Hippocampal formation (tissue), 2 donors: ENCODE measurements at regions not wholly inside any gene's neighbourhood (a gene's known extent, or its start where the extent isn't known, plus 50 kb on each side); places are given as distances from the start of the nearest gene placed in this dataset.
"Not testable (repeated sequence)": the region's sequence is repeated elsewhere in the genome, so short reads cannot be mapped to it uniquely, and the experiment has no call there.

Experiments used
- DNase-seq, 2 donors: peaks; one replicate each; lab custom pipeline; 2025; lab: John Stamatoyannopoulos, UW

GRCh38 chr5:152178350-152178699 is 226.8 kb downstream of the NMUR2 start:
- DNase-seq, result no peak

DNA sequence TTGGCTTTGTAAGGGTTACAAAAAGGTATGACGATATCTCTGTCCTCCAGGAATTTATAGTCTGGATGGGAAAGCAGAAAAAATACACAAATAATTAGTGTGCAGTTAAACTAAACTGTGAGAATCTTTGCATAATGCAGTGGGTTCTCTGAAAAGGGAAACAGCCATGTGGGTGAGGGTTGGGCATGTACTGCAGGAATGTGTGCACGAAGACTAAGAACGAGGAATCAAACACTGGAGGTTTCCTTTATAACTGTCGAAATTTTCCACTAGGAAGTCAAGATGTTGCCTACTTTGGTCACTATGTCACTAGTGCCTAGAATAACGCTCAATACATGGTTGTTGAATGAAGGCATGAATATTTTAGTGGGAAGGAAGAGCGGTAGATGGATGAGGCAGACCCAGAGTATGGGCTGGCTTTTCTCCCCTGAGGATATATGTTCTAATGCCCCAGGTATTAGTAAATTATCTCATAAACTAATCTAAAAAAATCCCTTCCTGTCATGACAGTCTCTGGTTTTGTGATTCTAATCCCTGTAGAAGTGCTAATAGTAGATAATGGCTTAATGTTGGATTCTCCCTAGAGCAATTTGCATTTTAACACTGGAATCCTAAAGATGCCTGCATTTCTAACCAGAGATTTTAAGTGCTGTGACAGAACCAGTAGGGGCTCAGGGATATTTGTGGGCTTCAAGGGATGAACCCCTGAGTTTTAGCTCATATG is 227.3 kb downstream of the NMUR2 start:
- no peak for DNase-seq

- DNase-seq, result no peak
Observed at GRCh38 chr5:152171888-152172287, 233.2 kb downstream of the NMUR2 start.

DNA sequence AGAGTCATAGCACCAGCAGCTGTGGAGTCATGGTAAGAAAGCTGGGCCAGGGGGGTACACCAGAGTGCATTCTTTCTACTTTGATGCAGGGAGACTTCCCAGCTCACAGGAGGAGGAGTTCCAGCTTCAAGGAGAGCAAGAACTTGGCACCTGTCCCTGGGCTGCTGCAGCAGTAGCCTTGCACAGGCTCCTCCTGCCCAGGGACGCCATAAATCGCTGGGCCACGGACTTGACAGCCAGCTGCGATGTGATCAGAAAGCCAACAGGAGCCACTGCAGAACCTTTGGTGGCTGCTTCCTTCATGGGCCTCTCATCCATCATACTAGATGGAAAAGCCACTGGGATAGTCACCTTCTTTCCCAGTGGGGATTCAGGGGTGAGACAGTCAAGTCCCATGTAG is 234.7 kb downstream of the NMUR2 start:
- DNase-seq, result no peak

DNA sequence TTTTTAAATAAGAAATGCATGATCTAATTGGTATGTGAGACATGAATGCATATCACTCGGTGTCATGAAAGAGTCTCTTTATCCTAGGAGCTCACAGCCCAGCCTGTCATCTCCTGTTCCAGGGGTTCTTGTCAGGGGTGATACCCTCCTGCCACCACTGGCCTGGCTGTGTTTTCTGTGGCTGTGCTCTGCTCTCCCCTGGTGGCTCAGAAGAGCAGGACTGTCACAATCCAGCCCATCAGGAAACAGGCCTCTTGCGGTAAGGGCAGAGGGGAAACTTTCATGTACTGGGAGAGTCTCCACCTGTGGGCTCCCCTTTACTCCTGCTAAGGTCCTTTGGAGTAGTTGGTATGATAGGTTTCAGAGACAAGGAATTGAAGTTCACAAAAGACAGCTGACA is 240.2 kb upstream of the GLRA1 start:
- no peak for DNase-seq

- DNase-seq, result not testable (repeated sequence)
Observed at GRCh38 chr5:152159894-152160293, 235.2 kb upstream of the GLRA1 start.

GRCh38 chr5:152154452-152154851 is 229.8 kb upstream of the GLRA1 start:
- DNase-seq, result not testable (repeated sequence)

DNA sequence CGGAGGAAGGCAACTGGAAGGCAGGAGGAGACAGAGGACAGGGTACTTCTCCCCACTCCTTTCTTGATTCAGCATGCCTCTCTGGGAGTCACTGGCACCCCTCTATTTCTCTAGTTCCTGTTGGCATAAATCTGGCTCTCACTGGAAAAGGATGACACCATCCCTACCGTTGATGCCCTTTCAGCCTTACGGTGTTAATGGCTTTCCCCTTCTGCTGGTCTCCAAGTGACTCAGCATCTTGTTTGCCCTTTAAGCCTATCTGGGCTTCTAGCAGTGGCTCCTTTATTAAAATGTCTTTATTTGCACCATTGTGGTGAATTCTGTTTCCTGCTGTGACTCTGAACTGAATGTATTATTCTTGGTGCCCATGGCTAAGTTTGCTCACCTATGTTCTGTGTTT is 227.3 kb upstream of the GLRA1 start:
- DNase-seq, result no peak

DNA sequence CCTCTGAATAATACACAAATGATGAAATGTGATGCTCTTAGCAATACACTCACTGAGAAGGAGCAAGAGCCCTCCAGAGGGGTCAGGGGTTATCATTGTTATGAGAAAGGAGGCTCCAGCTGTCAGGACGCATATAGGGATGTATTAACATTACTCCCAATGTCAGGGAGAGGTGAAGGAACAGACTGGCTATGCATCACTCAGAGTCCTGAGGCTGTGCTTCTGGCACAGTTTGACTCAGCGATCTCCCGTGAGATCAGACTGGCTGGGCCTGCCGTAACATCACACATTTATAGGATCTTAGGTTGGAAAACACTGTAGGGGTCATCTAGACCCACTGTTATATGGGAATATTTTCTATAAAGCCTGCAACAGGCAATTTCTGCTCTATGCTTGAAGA is 226.5 kb upstream of the GLRA1 start:
- DNase-seq, result no peak

DNA sequence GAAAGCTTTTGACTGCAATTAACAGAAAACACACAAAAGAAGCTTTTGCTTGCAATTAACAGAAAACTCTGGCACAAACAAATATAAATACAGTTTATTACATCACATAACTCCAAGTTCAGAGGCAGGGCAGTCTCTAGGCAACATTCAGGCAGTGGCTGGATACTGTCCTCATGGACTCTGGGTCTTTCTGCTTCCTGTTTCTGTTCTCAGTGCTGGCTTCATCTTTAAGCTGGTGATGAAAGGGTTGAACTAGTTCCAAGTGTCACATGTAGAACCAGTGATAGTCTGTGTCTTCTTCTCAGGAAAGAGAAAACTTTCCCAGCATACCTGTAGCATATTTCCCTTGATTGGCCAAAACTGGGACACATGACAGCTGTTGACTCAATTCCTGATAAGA is 222.6 kb upstream of the GLRA1 start:
- no peak for DNase-seq

DNA sequence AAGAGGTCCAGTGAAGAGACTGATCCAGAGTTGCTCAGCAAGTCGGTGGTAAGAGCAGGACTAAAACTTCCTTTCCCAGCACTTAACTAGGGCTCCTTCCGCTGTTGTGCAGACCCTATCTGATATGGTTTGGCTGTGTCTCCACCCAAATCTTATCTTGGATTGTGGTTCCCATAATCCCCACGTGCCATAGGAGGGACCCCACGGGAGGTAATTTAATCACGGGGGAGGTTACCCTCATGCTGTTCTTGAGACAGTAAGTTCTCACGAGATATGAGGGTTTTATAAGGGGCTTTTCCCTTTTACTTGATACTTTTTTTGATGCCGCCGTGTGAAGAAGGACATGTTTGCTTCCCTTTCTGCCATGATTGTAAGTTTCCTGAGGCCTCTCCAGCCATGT is 221.9 kb upstream of the GLRA1 start:
- DNase-seq, result no peak

DNA sequence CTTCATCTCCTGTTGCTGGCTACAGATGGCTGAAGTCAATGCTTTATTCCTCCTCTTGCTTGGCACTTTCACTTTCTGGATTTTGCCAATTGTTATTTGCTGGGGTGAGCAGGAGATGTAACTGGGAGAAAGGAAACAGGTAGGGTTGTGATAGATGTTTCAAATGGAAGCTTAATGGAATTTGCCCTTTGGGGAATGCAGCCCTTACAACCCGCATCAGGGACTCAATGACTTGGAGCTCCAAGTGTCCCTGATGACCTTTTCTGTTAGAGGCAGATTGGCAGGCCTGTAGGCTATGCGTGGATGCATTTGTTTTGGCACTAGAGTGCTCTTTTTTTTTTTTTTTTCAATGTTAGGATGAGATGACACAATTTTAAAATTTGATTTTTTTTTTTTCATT is 219.9 kb upstream of the GLRA1 start:
- DNase-seq, result no peak

DNA sequence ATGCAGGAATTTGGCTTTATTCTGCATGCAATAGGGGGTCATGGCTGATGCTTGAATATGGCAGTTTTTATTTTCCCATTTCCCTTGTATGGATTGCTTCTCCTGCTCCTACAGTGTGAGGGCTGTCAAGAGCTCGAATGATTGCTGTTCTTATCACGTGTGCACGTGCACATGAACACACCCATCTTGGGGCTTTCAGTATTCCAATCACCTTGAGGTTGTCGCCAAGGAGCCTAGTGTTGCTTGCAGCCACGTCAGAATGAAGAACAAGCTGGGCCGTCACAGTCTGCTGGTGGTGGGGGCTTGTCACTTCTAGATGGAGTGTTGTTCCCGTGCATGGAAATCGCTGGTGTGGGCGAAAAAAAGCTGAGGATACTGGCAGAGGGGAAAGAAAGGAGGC is 219.4 kb upstream of the GLRA1 start:
- DNase-seq, result no peak

DNA sequence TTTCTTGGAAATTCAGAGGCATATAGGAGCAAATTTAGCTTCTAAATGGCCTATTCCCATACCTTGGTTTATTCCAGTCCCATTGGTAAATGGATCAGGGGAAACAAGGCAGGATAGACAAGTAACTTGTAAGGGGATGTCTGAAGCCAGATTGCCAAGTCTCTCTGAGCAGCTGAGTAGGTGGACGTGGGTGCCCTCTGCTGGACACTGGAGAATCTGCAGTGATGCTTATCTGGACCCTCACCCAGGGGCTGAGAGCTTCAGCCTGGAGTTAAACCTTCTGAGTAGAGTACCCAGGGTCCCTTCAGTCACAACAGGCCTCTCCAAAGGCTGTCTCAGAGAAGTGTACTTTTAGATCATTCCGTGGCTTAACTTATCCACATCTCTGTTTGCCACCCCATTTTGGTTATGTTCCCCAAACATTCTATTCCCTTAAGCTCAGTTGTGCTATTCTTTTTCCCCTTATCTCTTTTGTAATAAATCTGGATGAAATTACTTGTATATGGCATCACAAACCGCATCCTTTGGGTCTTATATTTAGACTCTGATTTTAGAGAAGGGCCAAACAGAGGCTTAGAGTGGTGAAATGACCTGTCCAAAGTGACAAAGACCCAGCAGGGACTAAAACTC is 218.3 kb upstream of the GLRA1 start:
- DNase-seq, result peak; percentile 9 to 25

GRCh38 chr5:152140347-152140746 is 215.7 kb upstream of the GLRA1 start:
- no peak for DNase-seq

GRCh38 chr5:152137063-152137462 is 212.4 kb upstream of the GLRA1 start:
- DNase-seq, result no peak

- DNase-seq, result no peak
Observed at GRCh38 chr5:152136321-152136720, 211.7 kb upstream of the GLRA1 start.

GRCh38 chr5:152135827-152136226 is 211.2 kb upstream of the GLRA1 start:
- DNase-seq, result no peak

DNA sequence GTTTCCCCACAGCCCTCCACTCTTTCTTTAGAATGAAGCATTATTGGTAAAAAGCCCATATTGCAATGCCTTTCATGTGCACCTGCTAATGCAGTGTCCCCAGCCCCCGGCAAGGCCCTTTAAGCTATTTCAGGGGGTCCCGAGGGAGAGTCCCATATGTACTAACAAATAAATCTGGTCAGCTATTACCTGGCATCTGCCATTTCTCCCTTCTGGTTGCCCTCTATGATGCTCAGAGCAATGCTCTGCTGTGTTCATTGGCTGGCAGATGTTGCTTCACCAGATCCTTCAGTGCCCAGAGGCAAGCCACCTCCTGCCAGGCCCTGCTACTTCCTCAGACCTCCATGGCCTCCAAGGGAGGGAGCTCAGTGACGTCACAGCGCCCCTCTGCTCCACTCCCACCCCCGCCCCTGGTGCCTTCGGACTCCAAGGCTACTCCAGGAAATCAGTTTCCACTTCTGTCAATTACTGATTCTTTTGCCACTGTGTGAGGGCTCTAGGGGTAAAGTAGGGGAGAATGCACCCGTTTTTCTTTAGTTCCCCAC is 201.1 kb upstream of the GLRA1 start:
- no peak for DNase-seq

DNA sequence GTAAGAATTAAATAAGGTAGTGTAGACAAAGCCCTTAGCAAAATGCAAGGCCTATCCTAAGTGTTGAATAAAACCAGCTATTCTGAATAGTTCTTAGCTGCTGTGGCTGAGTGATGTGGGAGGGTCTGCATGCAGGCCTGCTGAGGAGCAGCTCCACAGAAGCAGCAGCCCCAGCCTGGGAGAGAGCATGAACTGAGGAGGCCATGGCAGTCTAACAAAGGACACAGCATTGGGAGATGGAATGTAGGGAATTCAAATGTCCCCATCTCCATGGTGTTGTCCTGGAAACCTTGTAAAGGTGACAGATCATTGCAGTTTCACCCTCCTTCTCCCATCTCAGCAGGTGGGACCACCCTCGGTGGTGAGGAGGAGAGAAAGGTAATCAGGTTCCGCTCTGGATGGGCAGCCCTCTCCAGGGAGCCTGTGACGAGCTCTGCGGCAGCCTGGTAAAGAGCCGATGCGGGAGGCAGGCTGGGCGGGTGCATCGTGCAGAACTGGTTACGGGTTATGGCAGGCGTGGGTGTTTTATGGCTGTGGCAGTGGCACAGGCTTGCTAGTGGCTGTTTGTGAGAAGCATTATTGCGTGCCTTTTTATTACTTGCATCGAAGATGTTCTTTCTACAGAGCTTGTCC is 199.9 kb upstream of the GLRA1 start:
- DNase-seq, result no peak

DNA sequence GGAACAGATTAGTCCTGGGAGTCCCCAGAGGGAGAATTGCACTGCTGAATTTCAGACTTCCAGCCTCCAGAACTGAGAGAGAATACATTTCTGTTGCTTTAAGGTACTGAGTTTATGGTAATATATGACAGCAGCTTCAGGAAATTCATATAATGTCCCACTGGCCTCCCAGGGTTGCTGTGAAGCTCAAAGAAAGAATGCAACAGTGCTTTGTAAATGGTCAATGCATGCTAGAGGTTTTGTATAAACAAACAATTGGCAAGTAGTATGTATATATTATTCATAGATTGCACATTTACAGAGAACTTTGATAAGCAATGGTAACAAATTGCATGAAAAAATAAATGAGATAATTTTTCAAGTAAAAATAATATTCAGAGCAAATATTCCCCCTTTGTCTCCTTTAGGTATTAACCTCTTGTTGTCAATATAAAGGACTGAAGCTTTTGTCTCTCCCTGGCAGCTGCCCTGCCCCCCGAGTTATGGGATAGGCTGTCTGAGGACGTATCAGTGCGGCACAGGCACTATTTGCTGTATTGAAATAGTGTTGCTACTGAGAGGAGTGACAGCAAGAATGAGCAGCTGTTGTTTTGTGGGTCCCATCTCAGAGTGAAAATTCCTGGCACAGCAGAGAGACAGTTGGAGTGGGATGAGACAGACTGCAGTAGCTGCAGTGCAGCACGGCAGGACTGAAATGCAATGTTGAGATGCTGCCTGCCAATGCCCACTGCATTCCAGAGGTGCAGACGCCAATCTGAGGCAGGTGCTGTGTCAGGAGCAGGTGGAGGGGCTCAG is 194.2 kb upstream of the GLRA1 start:
- no peak for DNase-seq

GRCh38 chr5:152116934-152117333 is 192.3 kb upstream of the GLRA1 start:
- DNase-seq, result no peak
